ENCODE measurements at regions not wholly inside any gene's neighbourhood (a gene's known extent, or its start where the extent isn't known, plus 50 kb on each side); places are given as distances from the start of the nearest gene placed in this dataset.

- Histone ChIP-seq H3K27me3 (ENCODE audit: insufficient read depth, low read length) (no peaks in the 10 kb centered on the region), H3K4me2 (ENCODE audit: low read length) (no peak overlapping the region), H2AFZ (ENCODE audit: low read depth, low read length, poor library complexity, severe bottlenecking) (no peak overlapping the region), H4K20me1 (ENCODE audit: insufficient read depth) (no peaks in the 10 kb centered on the region), H3K9me2 (ENCODE audit: insufficient read depth) (no peaks in the 10 kb centered on the region), H3K79me2 (ENCODE audit: insufficient read depth, low read length) (no peaks in the 10 kb centered on the region), H3K4me3 (replicated peaks in 1 of 2; ENCODE audit: low read depth in 1 of 2, low read length in 2 of 2) (no peak overlapping the region), H3K36me3 (ENCODE audit: control insufficient read depth in 1 of 2, insufficient read depth in 2 of 2, low read length in 2 of 2) (no peaks in the 10 kb centered on the region), H3K9ac (ENCODE audit: low read length) (no peak overlapping the region), H3K27ac (ENCODE audit: low read depth, low read length) (no peak overlapping the region), H3K9me3 (ENCODE audit: control insufficient read depth in 1 of 2, insufficient read depth in 1 of 2, low read depth in 1 of 2, low read length in 2 of 2) (no peaks in the 10 kb centered on the region), H3K4me1 (ENCODE audit: control insufficient read depth in 1 of 2, insufficient read depth in 2 of 2, low read length in 2 of 2) (peaks cover 0 to 3% of the 10 kb centered on the region in 2 experiments; a peak in 2 of 4 replicates)
- TF ChIP-seq, protein P1, sequence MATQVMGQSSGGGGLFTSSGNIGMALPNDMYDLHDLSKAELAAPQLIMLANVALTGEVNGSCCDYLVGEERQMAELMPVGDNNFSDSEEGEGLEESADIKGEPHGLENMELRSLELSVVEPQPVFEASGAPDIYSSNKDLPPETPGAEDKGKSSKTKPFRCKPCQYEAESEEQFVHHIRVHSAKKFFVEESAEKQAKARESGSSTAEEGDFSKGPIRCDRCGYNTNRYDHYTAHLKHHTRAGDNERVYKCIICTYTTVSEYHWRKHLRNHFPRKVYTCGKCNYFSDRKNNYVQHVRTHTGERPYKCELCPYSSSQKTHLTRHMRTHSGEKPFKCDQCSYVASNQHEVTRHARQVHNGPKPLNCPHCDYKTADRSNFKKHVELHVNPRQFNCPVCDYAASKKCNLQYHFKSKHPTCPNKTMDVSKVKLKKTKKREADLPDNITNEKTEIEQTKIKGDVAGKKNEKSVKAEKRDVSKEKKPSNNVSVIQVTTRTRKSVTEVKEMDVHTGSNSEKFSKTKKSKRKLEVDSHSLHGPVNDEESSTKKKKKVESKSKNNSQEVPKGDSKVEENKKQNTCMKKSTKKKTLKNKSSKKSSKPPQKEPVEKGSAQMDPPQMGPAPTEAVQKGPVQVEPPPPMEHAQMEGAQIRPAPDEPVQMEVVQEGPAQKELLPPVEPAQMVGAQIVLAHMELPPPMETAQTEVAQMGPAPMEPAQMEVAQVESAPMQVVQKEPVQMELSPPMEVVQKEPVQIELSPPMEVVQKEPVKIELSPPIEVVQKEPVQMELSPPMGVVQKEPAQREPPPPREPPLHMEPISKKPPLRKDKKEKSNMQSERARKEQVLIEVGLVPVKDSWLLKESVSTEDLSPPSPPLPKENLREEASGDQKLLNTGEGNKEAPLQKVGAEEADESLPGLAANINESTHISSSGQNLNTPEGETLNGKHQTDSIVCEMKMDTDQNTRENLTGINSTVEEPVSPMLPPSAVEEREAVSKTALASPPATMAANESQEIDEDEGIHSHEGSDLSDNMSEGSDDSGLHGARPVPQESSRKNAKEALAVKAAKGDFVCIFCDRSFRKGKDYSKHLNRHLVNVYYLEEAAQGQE (IDR thresholded peaks at IDR 0.05; ENCODE audit: low read depth), result no peak
- TF ChIP-seq ATF3 (IDR thresholded peaks at IDR 0.05) (no peak), POLR2A (IDR thresholded peaks at IDR 0.05; ENCODE audit: borderline replicate concordance, extremely low read depth, insufficient read depth, insufficient read length) (no peak), SRF (IDR thresholded peaks at IDR 0.05; ENCODE audit: low read depth) (no peak), ZFX (IDR thresholded peaks at IDR 0.05) (no peak), MAX (IDR thresholded peaks at IDR 0.05) (no peak), JUND (IDR thresholded peaks at IDR 0.05) (no peak), CBX3 (IDR thresholded peaks at IDR 0.05; ENCODE audit: low read depth) (no peak)
- POLR2A ChIA-PET, result no interaction called here
- no peak for DNase-seq (ENCODE audit: low read depth, low spot score)
- RAD21 ChIA-PET (ENCODE audit: low non-redundant PET in 1 of 2, low total read pairs in 2 of 2, uncharacterized antibody in 2 of 2, unreplicated experiment in 2 of 2), result no interaction called here
- intact Hi-C loops (cut with micrococcal nuclease), result loop anchor here (10.0 kb wide), 3 partner anchors 259 to 719 kb away; no protein-coding TSS in a partner anchor
- ATAC-seq, result no peak
- CTCF ChIA-PET, result interaction anchor here (1.1 to 3.7 kb wide), 2 partner anchors 35 to 50 kb away, joined by 5 to 26 read pairs; no protein-coding TSS in a partner anchor
- BruUV-seq (replicated peaks), result no TSS peak
Observed at GRCh38 chr12:59115526-59115925, 195.2 kb upstream of the LRIG3 start.
